Kidney epithelial cell (primary cell): ENCODE measurements at regions not wholly inside any gene's neighbourhood (a gene's known extent, or its start where the extent isn't known, plus 50 kb on each side); places are given as distances from the start of the nearest gene placed in this dataset.

Experiments
- DNase-seq: peaks from one replicate; pipeline ENCODE4 v3.0.0-alpha.2; 2010; ENCODE audit warnings: low read depth
- H3K27me3 ChIP-seq: 2 replicates; pipeline ENCODE4 v1.6.0; 2011; ENCODE audit warnings: low read length; ENCODE audit not compliant: control insufficient read depth, insufficient read depth
- H3K36me3 ChIP-seq: 2 replicates; pipeline ENCODE4 v1.5.1; 2011; ENCODE audit warnings: low read length; ENCODE audit not compliant: control insufficient read depth, insufficient read depth
- H3K4me3 ChIP-seq: 2 replicates; pipeline ENCODE4 v1.5.1; 2011; ENCODE audit warnings: low read depth, mild to moderate bottlenecking, control low read depth, low read length
- TF ChIP-seq, protein P1 (sequence below): IDR thresholded peaks from 2 replicates; pipeline ENCODE4 v1.5.1; 2011; ENCODE audit warnings: mild to moderate bottlenecking, moderate library complexity, low read length, control low read depth, inconsistent platforms; ENCODE audit not compliant: insufficient read depth, poor library complexity, severe bottlenecking

DNA sequence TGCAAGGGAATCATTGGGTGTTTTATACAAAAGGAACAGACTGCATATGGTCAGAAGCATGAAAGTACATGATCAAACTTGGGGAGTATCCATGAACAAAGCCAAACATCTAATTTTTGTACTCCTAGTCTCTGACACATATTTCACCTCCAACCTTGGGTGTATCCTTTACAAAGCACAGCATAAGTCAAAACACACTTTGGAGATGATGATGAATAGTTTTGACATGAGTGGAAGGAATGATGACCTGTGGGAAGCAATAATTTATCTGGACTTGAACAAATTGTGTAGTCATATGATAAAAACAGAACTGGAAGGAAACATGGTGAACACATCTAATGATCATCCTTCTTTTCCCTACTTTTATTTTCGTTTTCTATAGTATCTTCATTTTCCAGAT, 108.7 kb upstream of the PLS3 start:
- H3K27me3 ChIP-seq, result peaks cover 5% of the 10 kb centered on the region
- TF ChIP-seq, protein P1, sequence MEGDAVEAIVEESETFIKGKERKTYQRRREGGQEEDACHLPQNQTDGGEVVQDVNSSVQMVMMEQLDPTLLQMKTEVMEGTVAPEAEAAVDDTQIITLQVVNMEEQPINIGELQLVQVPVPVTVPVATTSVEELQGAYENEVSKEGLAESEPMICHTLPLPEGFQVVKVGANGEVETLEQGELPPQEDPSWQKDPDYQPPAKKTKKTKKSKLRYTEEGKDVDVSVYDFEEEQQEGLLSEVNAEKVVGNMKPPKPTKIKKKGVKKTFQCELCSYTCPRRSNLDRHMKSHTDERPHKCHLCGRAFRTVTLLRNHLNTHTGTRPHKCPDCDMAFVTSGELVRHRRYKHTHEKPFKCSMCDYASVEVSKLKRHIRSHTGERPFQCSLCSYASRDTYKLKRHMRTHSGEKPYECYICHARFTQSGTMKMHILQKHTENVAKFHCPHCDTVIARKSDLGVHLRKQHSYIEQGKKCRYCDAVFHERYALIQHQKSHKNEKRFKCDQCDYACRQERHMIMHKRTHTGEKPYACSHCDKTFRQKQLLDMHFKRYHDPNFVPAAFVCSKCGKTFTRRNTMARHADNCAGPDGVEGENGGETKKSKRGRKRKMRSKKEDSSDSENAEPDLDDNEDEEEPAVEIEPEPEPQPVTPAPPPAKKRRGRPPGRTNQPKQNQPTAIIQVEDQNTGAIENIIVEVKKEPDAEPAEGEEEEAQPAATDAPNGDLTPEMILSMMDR, result no peak
- no peak for DNase-seq
- H3K36me3 ChIP-seq, result no peaks in the 10 kb centered on the region
- H3K4me3 ChIP-seq, result no peak overlapping the region

GRCh38 chrX:115459883-115460880, 100.8 kb upstream of the PLS3 start:
- TF ChIP-seq, protein P1, result no peak
- no peak for DNase-seq
- Histone ChIP-seq H3K36me3 (no peaks in the 10 kb centered on the region), H3K27me3 (no peaks in the 10 kb centered on the region), H3K4me3 (no peak overlapping the region)

DNA sequence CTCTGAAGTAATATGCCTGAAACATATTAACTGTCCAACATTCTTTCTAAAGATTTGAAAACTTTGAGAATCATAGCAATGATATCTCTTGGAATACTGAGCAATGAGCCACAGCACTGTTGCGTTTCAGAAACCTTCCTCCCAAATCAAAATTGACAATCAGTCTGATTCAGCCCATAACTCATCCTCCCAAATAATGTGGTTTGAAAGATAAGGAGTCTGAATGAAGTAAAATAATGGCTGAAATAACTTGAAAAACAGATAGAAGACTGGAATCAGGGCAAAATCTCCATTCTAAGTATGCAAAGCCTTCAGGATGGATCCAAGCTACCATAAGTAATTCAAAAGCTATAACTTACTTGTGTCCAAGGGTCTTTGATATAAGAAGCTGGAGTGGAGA, 98.6 kb upstream of the PLS3 start:
- H3K27me3 ChIP-seq, result no peaks in the 10 kb centered on the region
- DNase-seq, result no peak
- H3K36me3 ChIP-seq, result no peaks in the 10 kb centered on the region
- TF ChIP-seq, protein P1, result no peak
- H3K4me3 ChIP-seq, result no peak overlapping the region

- TF ChIP-seq, protein P1, result no peak
- Histone ChIP-seq H3K36me3 (no peaks in the 10 kb centered on the region), H3K27me3 (no peaks in the 10 kb centered on the region), H3K4me3 (no peak overlapping the region)
- no peak for DNase-seq
Observed at GRCh38 chrX:115467961-115468360, 93.0 kb upstream of the PLS3 start.

DNA sequence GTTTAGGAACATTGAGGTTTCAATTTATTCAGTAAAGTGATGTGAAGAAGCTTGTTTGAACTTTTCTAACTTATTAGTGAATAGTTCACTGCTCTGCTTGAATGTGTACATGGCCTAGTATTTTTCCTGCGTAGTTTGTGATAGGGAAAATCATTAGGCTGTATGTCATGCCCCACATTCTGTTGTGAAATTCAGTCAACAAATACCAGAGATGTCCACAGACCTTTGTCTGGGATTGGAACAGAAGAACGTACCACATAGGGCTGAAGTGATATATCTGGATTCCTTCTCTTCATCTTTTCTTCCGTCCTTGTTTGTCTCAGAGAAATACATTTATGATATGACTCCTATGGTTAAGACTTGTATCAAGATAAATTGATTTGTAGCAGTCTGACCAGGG, 88.8 kb upstream of the PLS3 start:
- DNase-seq, result no peak
- TF ChIP-seq, protein P1, result no peak
- Histone ChIP-seq H3K27me3 (no peaks in the 10 kb centered on the region), H3K4me3 (no peak overlapping the region), H3K36me3 (no peaks in the 10 kb centered on the region)
